DND-41 (cell line): ENCODE measurements at regions not wholly inside any gene's neighbourhood (a gene's known extent, or its start where the extent isn't known, plus 50 kb on each side); places are given as distances from the start of the nearest gene placed in this dataset.

Source experiments
- ATAC-seq: fragments of 200-7000 bp; cut with Tn5 transposase; 3 replicates; pipeline ENCODE4 v1.9.1; 2021; ENCODE audit warnings: low read depth; ENCODE audit not compliant: insufficient read depth
- DNase-seq: peaks from one replicate; pipeline ENCODE4 v3.0.0-alpha.2; 2020
- H2AFZ ChIP-seq: 2 replicates; pipeline ENCODE4 v1.6.0; 2012; ENCODE audit warnings: low read depth, low read length
- H3K27ac ChIP-seq: 2 replicates; pipeline ENCODE4 v1.5.1; 2012; ENCODE audit warnings: low read length, inconsistent platforms
- H3K27me3 ChIP-seq: fragments of 200-600 bp; sonication (generic); 2 replicates; pipeline ENCODE4 v1.6.0; 2012; ENCODE audit warnings: low read length, mild to moderate bottlenecking, inconsistent platforms; ENCODE audit not compliant: insufficient read depth, poor library complexity
- H3K36me3 ChIP-seq: 2 replicates; pipeline ENCODE4 v1.5.1; 2012; ENCODE audit warnings: low read length, inconsistent platforms; ENCODE audit not compliant: insufficient read depth
- H3K4me1 ChIP-seq: 2 replicates; pipeline ENCODE4 v1.5.1; 2012; ENCODE audit warnings: mild to moderate bottlenecking, low read length; ENCODE audit not compliant: insufficient read depth
- H3K4me2 ChIP-seq: 2 replicates; pipeline ENCODE4 v1.6.0; 2012; ENCODE audit warnings: mild to moderate bottlenecking, moderate library complexity, low read length, inconsistent platforms; ENCODE audit not compliant: insufficient read depth
- H3K4me3 ChIP-seq, 2 experiments: fragments of 200-600 bp in 1 of 2; shearing (Covaris generic) in 1 of 2; 2 replicates each; pipeline ENCODE4 v1.5.1; 2012 to 2016; ENCODE audit warnings: inconsistent platforms in 2 of 2, low read length in 2 of 2, mild to moderate bottlenecking in 2 of 2, low read depth in 1 of 2, moderate library complexity in 1 of 2
- H3K79me2 ChIP-seq: 2 replicates; pipeline ENCODE4 v1.6.0; 2012; ENCODE audit warnings: low read length, inconsistent platforms; ENCODE audit not compliant: insufficient read depth
- H3K9ac ChIP-seq: 2 replicates; pipeline ENCODE4 v1.6.0; 2012; ENCODE audit warnings: low read depth, mild to moderate bottlenecking, inconsistent platforms, low read length, moderate library complexity
- H3K9me3 ChIP-seq: 2 replicates; pipeline ENCODE4 v1.5.1; 2012; ENCODE audit warnings: low read length, moderate library complexity, mild to moderate bottlenecking, inconsistent platforms; ENCODE audit not compliant: insufficient read depth, severe bottlenecking
- H4K20me1 ChIP-seq: 2 replicates; pipeline ENCODE4 v1.6.0; 2012; ENCODE audit warnings: low read length; ENCODE audit not compliant: insufficient read depth
- CTCF ChIP-seq: IDR thresholded peaks from 2 replicates; pipeline ENCODE4 v1.5.1; 2012; ENCODE audit warnings: borderline replicate concordance, low read length, moderate library complexity, mild to moderate bottlenecking; ENCODE audit not compliant: poor library complexity, severe bottlenecking; ENCODE audit errors: extremely low read depth
- EZH2 ChIP-seq: IDR thresholded peaks from 3 replicates; pipeline ENCODE4 v1.6.1; 2012; ENCODE audit warnings: borderline replicate concordance, low read depth, mild to moderate bottlenecking, moderate library complexity, low read length, inconsistent platforms; ENCODE audit not compliant: severe bottlenecking

GRCh38 chr5:133708331-133708850 lies 96.0 kb upstream of the FSTL4 start:
- H3K9ac ChIP-seq, result no peak overlapping the region
- no peak overlapping the region for H3K4me3 ChIP-seq
- H3K27me3 ChIP-seq, result peaks cover 7% of the 10 kb centered on the region
- H2AFZ ChIP-seq, result no peak overlapping the region
- no peak overlapping the region for H3K4me2 ChIP-seq
- ATAC-seq (no peak), DNase-seq (no peak)
- no peak overlapping the region for H3K27ac ChIP-seq
- H3K4me1 ChIP-seq, result no peaks in the 10 kb centered on the region
- H3K9me3 ChIP-seq, result no peaks in the 10 kb centered on the region
- no peaks in the 10 kb centered on the region for H3K36me3 ChIP-seq
- H3K79me2 ChIP-seq, result no peaks in the 10 kb centered on the region
- H4K20me1 ChIP-seq, result no peaks in the 10 kb centered on the region
- TF ChIP-seq CTCF (no peak), EZH2 (no peak)

GRCh38 chr5:133707629-133708028 lies 95.3 kb upstream of the FSTL4 start:
- H3K4me3 ChIP-seq, result no peak overlapping the region
- peaks cover 7% of the 10 kb centered on the region for H3K27me3 ChIP-seq
- H3K27ac ChIP-seq, result no peak overlapping the region
- no peaks in the 10 kb centered on the region for H3K4me1 ChIP-seq
- H3K9ac ChIP-seq, result no peak overlapping the region
- H3K79me2 ChIP-seq, result no peaks in the 10 kb centered on the region
- TF ChIP-seq CTCF, result no peak
- TF ChIP-seq EZH2, result no peak
- no peaks in the 10 kb centered on the region for H4K20me1 ChIP-seq
- H3K4me2 ChIP-seq, result no peak overlapping the region
- no peak for ATAC-seq
- no peaks in the 10 kb centered on the region for H3K36me3 ChIP-seq
- no peak for DNase-seq
- no peak overlapping the region for H2AFZ ChIP-seq
- H3K9me3 ChIP-seq, result no peaks in the 10 kb centered on the region

GRCh38 chr5:133706506-133707430 lies 94.4 kb upstream of the FSTL4 start:
- Histone ChIP-seq H3K27me3 (peaks cover 7% of the 10 kb centered on the region), H4K20me1 (no peaks in the 10 kb centered on the region), H3K79me2 (no peaks in the 10 kb centered on the region), H2AFZ (no peak overlapping the region), H3K4me2 (no peak overlapping the region), H3K27ac (no peak overlapping the region), H3K9ac (no peak overlapping the region), H3K4me3 (no peak overlapping the region), H3K4me1 (no peaks in the 10 kb centered on the region), H3K9me3 (no peaks in the 10 kb centered on the region), H3K36me3 (no peaks in the 10 kb centered on the region)
- ATAC-seq (no peak), DNase-seq (no peak)
- TF ChIP-seq EZH2, result no peak

- ATAC-seq (no peak), DNase-seq (no peak)
- Histone ChIP-seq H3K4me1 (no peaks in the 10 kb centered on the region), H4K20me1 (no peaks in the 10 kb centered on the region; the same call in 1 of the 2 replicates), H3K9ac (no peak overlapping the region), H3K4me2 (no peak overlapping the region), H3K27ac (no peak overlapping the region), H3K36me3 (no peaks in the 10 kb centered on the region), H3K9me3 (no peaks in the 10 kb centered on the region), H3K79me2 (no peaks in the 10 kb centered on the region), H3K4me3 (no peak overlapping the region), H3K27me3 (peaks cover 7% of the 10 kb centered on the region), H2AFZ (no peak overlapping the region)
- TF ChIP-seq CTCF, result no peak
- no peak for TF ChIP-seq EZH2
Observed at GRCh38 chr5:133705331-133705730, 93.0 kb upstream of the FSTL4 start.
